H9 (cell line): ENCODE measurements at regions not wholly inside any gene's neighbourhood (a gene's known extent, or its start where the extent isn't known, plus 50 kb on each side); places are given as distances from the start of the nearest gene placed in this dataset.

ENCODE experiments used
- DNase-seq: peaks from one replicate; pipeline ENCODE4 v3.0.0-alpha.2; 2017
- H2AFZ ChIP-seq: one replicate; pipeline ENCODE4 v1.6.1; 2013; ENCODE audit warnings: mild to moderate bottlenecking, low read length, control low read depth, moderate library complexity
- H2AK5ac ChIP-seq: 2 replicates; pipeline ENCODE4 v1.6.1; 2013; ENCODE audit warnings: low read length, control low read depth, mixed read lengths; ENCODE audit not compliant: insufficient read length
- H2BK120ac ChIP-seq: one replicate; pipeline ENCODE4 v1.6.1; 2013; ENCODE audit warnings: low read depth, mild to moderate bottlenecking, low read length, control low read depth, inconsistent platforms; ENCODE audit not compliant: poor library complexity, severe bottlenecking
- H2BK12ac ChIP-seq: 2 replicates; pipeline ENCODE4 v1.6.1; 2013; ENCODE audit warnings: low read length, control low read depth, mixed read lengths, low read depth; ENCODE audit not compliant: insufficient read length
- H2BK15ac ChIP-seq: 2 replicates; pipeline ENCODE4 v1.6.1; 2013; ENCODE audit warnings: low read depth, low read length, control low read depth
- H2BK20ac ChIP-seq: one replicate; pipeline ENCODE4 v1.6.1; 2013; ENCODE audit warnings: low read depth, mild to moderate bottlenecking, low read length, control low read depth, inconsistent platforms; ENCODE audit not compliant: poor library complexity, severe bottlenecking
- H2BK5ac ChIP-seq: 2 replicates; pipeline ENCODE4 v1.6.1; 2013; ENCODE audit warnings: low read length, control low read depth, mixed read lengths; ENCODE audit not compliant: insufficient read length
- H3K14ac ChIP-seq: 2 replicates; pipeline ENCODE4 v1.6.1; 2013; ENCODE audit warnings: low read length, control low read depth; ENCODE audit not compliant: insufficient read depth
- H3K18ac ChIP-seq: 2 replicates; pipeline ENCODE4 v1.6.1; 2013; ENCODE audit warnings: low read depth, mild to moderate bottlenecking, mixed read lengths, low read length, control low read depth; ENCODE audit not compliant: insufficient read length
- H3K23ac ChIP-seq: 2 replicates; pipeline ENCODE4 v1.6.1; 2013; ENCODE audit warnings: low read length, control low read depth, mixed read lengths, low read depth; ENCODE audit not compliant: insufficient read length
- H3K23me2 ChIP-seq: 2 replicates; pipeline ENCODE4 v1.6.1; 2013; ENCODE audit warnings: low read depth, mild to moderate bottlenecking, mixed read lengths, low read length, control low read depth; ENCODE audit not compliant: insufficient read length, poor library complexity, severe bottlenecking
- H3K27ac ChIP-seq: 2 replicates; pipeline ENCODE4 v1.5.1; 2013; ENCODE audit warnings: low read length, control low read depth, mixed read lengths, low read depth; ENCODE audit not compliant: insufficient read length
- H3K27me3 ChIP-seq: 2 replicates; pipeline ENCODE4 v1.6.1; 2013; ENCODE audit warnings: low read length, control low read depth, inconsistent platforms; ENCODE audit not compliant: insufficient read depth
- H3K4ac ChIP-seq: 2 replicates; pipeline ENCODE4 v1.6.1; 2013; ENCODE audit warnings: low read depth, mild to moderate bottlenecking, control low read depth, inconsistent platforms, low read length, moderate library complexity
- H3K4me1 ChIP-seq: 2 replicates; pipeline ENCODE4 v1.6.1; 2013; ENCODE audit warnings: low read length, control low read depth, inconsistent platforms; ENCODE audit not compliant: insufficient read depth
- H3K4me2 ChIP-seq: 2 replicates; pipeline ENCODE4 v1.6.1; 2013; ENCODE audit warnings: low read length, control low read depth, mixed read lengths; ENCODE audit not compliant: insufficient read length, insufficient read depth
- H3K56ac ChIP-seq: 2 replicates; pipeline ENCODE4 v1.6.1; 2013; ENCODE audit warnings: low read depth, mild to moderate bottlenecking, mixed read lengths, low read length, control low read depth; ENCODE audit not compliant: insufficient read length
- H3K79me1 ChIP-seq: 2 replicates; pipeline ENCODE4 v1.6.1; 2013; ENCODE audit warnings: low read depth, mild to moderate bottlenecking, moderate library complexity, low read length, control low read depth, inconsistent platforms; ENCODE audit not compliant: insufficient read depth, poor library complexity, severe bottlenecking
- H3K79me2 ChIP-seq: 2 replicates; pipeline ENCODE4 v1.6.1; 2013; ENCODE audit warnings: low read length, control low read depth, inconsistent platforms; ENCODE audit not compliant: insufficient read depth
- H3K9ac ChIP-seq: 2 replicates; pipeline ENCODE4 v1.6.1; 2013; ENCODE audit warnings: low read length, control low read depth, mixed read lengths; ENCODE audit not compliant: insufficient read length; ENCODE audit errors: extremely low read depth
- H3K9me3 ChIP-seq: one replicate; pipeline ENCODE4 v1.6.1; 2013; ENCODE audit warnings: low read depth, low read length, inconsistent platforms; ENCODE audit not compliant: control insufficient read depth
- H3T11ph ChIP-seq: one replicate; pipeline ENCODE4 v1.6.1; 2013; ENCODE audit warnings: mild to moderate bottlenecking, low read length, control low read depth, inconsistent platforms
- H4K20me1 ChIP-seq: one replicate; pipeline ENCODE4 v1.6.1; 2013; ENCODE audit not compliant: control insufficient read depth, insufficient read length, insufficient read depth
- H4K5ac ChIP-seq: 2 replicates; pipeline ENCODE4 v1.6.1; 2013; ENCODE audit warnings: low read depth, mild to moderate bottlenecking, mixed read lengths, low read length, control low read depth; ENCODE audit not compliant: insufficient read length
- H4K8ac ChIP-seq: replicated peaks from 2 replicates; pipeline ENCODE4 v1.6.1; 2013; ENCODE audit warnings: low read length, control low read depth, mixed read lengths, low read depth; ENCODE audit not compliant: insufficient read length
- H4K91ac ChIP-seq: 2 replicates; pipeline ENCODE4 v1.6.1; 2013; ENCODE audit warnings: low read depth, mild to moderate bottlenecking, moderate library complexity, mixed read lengths, low read length, control low read depth; ENCODE audit not compliant: insufficient read length
- H3K27ac Mint-ChIP-seq, 3 experiments: 2 replicates in 2 of 3; 3 replicates in 1 of 3; pipeline ENCODE4 v1.8.0; 2020 to 2021; ENCODE audit warnings: mixed read lengths in 3 of 3, mild to moderate bottlenecking in 1 of 3, moderate library complexity in 1 of 3
- H3K27me3 Mint-ChIP-seq: 2 replicates; pipeline ENCODE4 v1.8.0; 2021; ENCODE audit warnings: low read depth, mild to moderate bottlenecking, moderate library complexity, mixed read lengths
- H3K36me3 Mint-ChIP-seq, 3 experiments: 2 replicates in 2 of 3; 3 replicates in 1 of 3; pipeline ENCODE4 v1.8.0; 2020 to 2021; ENCODE audit warnings: low read depth in 3 of 3, mixed read lengths in 3 of 3; ENCODE audit not compliant: insufficient read depth in 1 of 3
- H3K4me1 Mint-ChIP-seq, 2 experiments: 2 replicates each; pipeline ENCODE4 v1.8.0; 2020; ENCODE audit warnings: mixed read lengths in 2 of 2
- H3K4me3 Mint-ChIP-seq, 2 experiments: 2 replicates in 1 of 2; 3 replicates in 1 of 2; pipeline ENCODE4 v1.8.0; 2020 to 2021; ENCODE audit warnings: mild to moderate bottlenecking in 2 of 2, mixed read lengths in 2 of 2, moderate library complexity in 1 of 2
- H3K9me3 Mint-ChIP-seq, 2 experiments: 2 replicates in 1 of 2; 3 replicates in 1 of 2; pipeline ENCODE4 v1.8.0; 2020; ENCODE audit warnings: mild to moderate bottlenecking in 2 of 2, mixed read lengths in 2 of 2, moderate library complexity in 1 of 2
- CTCF ChIP-seq: fragments of 200-600 bp; sonication (generic); conservative IDR thresholded peaks from 3 replicates; pipeline ENCODE4 v1.8.0; 2021; ENCODE audit warnings: antibody characterized with exemption, mild to moderate bottlenecking
- WGBS: extraction: QIAGEN DNeasy Blood & Tissue Kit; methylation state at CpG from one replicate; pipeline ENCODE4 v1.1.7; 2013; ENCODE audit warnings: missing lambda C conversion rate, low lambda C conversion rate, mixed read lengths; ENCODE audit not compliant: insufficient read length; ENCODE audit errors: extremely low coverage; 5-methylcytosine and 5-hydroxymethylcytosine counted together

- DNase-seq, result no peak
- Histone ChIP-seq H2AK5ac (no peak overlapping the region), H3T11ph (no peak overlapping the region), H2BK120ac (peak overlapping the region; percentile 28), H3K27me3 (no peaks in the 10 kb centered on the region), H2BK5ac (no peak overlapping the region), H2BK20ac (no peak overlapping the region), H3K4ac (no peak overlapping the region; the same call in 1 of the 2 replicates), H2BK15ac (no peak overlapping the region), H4K5ac (no peak overlapping the region), H4K8ac (no peak overlapping the region), H2BK12ac (no peak overlapping the region), H3K4me1 (peaks cover 3% of the 10 kb centered on the region; the same call in 1 of the 2 replicates), H3K18ac (peak overlapping the region; percentile 17), H3K56ac (no peak overlapping the region), H3K23ac (no peak overlapping the region), H4K20me1 (no peaks in the 10 kb centered on the region), H2AFZ (no peak overlapping the region), H3K79me2 (no peaks in the 10 kb centered on the region), H3K27ac (no peak overlapping the region), H3K14ac (no peak overlapping the region; the same call in 1 of the 2 replicates), H3K9ac (no peak overlapping the region), H3K4me2 (no peak overlapping the region), H3K79me1 (no peaks in the 10 kb centered on the region), H3K23me2 (no peaks in the 10 kb centered on the region), H4K91ac (no peak overlapping the region), H3K9me3 (no peaks in the 10 kb centered on the region)
- no peaks in the 10 kb centered on the region for H3K36me3 Mint-ChIP-seq
- no CpG with 5 or more reads among the region's 5 CpGs for WGBS
- H3K27me3 Mint-ChIP-seq, result no peaks in the 10 kb centered on the region
- no peak overlapping the region for H3K4me3 Mint-ChIP-seq
- peaks cover 0 to 2% of the 10 kb centered on the region in 2 experiments; a peak in 1 of 5 replicates for H3K9me3 Mint-ChIP-seq
- no peak for TF ChIP-seq CTCF
- peaks cover 28% of the 10 kb centered on the region in 2 experiments for H3K4me1 Mint-ChIP-seq
- H3K27ac Mint-ChIP-seq, result no peak overlapping the region
These were observed 721.7 kb downstream of the MATN1 start for GRCh38 chr1:30001732-30002039.
